ENCODE measurements at regions not wholly inside any gene's neighbourhood (a gene's known extent, or its start where the extent isn't known, plus 50 kb on each side); places are given as distances from the start of the nearest gene placed in this dataset.

DNA sequence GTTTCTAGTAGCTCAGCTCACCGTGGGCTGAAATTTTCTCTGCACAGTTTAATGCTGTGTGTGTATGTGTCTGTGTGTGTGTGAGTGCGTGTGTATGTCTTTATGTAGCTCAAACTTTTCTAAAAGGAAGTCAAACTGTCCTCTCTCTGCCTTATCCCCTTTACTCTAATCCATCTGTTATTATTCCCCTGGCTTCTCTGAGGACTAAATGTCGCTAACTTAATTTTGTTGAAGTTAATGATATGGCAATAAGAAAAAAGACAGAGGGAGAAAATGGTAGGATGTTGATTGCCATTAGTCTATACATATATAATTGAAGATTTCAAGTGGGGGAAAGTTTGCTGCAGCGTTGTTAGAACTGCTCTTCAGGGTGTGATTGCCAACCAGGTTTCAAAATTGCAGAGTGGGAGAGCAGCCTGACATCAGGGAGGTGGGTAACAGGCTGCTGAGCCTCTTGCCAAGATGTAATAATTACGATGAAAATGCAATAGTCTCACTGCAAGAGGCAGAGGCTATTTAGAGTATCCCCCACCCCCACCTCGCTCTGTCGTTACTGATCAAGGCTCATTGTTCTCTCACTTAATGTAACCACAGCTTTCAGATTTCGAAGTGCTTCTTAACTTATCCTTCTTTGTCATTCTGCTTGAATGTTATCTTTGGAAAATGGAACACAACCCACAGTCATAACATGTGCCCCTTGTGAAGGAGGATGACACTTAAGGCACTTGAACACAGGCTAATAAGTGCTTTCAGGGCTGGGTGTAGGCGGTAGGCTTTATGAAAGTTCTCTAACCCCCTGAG, 559.0 kb upstream of the PLXNA2 start:
- DNase-seq (ENCODE audit: low read depth), result no peak
- TF ChIP-seq, protein P1, sequence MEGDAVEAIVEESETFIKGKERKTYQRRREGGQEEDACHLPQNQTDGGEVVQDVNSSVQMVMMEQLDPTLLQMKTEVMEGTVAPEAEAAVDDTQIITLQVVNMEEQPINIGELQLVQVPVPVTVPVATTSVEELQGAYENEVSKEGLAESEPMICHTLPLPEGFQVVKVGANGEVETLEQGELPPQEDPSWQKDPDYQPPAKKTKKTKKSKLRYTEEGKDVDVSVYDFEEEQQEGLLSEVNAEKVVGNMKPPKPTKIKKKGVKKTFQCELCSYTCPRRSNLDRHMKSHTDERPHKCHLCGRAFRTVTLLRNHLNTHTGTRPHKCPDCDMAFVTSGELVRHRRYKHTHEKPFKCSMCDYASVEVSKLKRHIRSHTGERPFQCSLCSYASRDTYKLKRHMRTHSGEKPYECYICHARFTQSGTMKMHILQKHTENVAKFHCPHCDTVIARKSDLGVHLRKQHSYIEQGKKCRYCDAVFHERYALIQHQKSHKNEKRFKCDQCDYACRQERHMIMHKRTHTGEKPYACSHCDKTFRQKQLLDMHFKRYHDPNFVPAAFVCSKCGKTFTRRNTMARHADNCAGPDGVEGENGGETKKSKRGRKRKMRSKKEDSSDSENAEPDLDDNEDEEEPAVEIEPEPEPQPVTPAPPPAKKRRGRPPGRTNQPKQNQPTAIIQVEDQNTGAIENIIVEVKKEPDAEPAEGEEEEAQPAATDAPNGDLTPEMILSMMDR (IDR thresholded peaks at IDR 0.05; ENCODE audit: low read length, missing control alignments), result no peak
- H3K4me3 ChIP-seq (replicated peaks; ENCODE audit: low read depth, low read length), result no peak overlapping the region

DNA sequence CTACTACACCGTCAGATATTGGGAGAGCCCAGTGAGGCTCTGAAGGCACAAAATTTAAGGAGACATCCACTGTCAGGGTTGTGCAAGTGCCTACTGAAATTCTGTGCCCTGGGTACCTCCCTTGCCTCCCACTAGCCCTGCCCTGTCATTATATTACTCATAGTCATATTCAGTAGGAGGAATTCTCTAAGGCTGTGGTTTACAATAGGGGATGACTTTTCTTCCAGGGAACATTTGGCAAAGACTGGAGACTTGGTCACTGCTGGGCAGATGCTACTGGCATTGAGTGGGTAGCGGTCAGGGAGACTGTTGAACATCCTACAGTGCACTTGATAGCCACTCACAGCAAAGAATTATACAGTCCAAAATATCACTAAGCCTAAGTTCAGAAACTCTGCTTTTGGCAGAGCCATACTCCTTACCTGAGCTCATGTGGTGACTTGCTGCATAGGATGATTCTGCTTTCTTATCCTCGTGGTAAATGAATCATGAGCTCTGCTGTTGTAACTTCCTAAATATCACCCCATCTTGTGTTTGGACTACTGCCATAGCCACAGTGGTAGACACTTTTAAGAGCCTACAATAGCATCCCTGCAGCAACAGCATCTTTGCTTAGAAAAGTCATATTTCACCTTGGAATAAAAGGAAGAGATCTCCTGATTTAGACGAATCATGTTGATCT, 563.4 kb upstream of the PLXNA2 start:
- TF ChIP-seq, protein P1 (IDR thresholded peaks at IDR 0.05; ENCODE audit: low read length, missing control alignments), result no peak
- no peak overlapping the region for H3K4me3 ChIP-seq (replicated peaks; ENCODE audit: low read depth, low read length)
- DNase-seq (ENCODE audit: low read depth), result no peak

DNA sequence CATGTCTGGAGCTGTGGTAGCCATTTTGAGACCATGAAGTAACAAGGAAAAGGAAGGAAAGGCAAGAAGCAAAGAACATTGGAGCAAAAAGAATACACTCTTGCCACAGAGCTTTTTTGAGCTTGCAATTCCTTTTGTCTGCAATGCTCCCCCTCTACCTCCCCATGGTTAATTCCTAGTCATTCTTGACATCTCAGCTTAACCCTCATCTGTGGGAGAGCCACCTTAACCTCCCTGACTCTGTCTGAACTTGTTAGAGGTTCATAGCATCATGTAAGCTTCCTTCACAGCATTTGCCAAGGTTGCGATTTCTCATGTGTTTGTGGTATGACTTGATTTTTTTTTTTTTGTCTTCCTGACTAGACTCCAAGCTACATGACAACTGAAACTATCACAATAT, 564.1 kb upstream of the PLXNA2 start:
- no peak overlapping the region for H3K4me3 ChIP-seq (replicated peaks; ENCODE audit: low read depth, low read length)
- no peak for DNase-seq (ENCODE audit: low read depth)
- TF ChIP-seq, protein P1 (IDR thresholded peaks at IDR 0.05; ENCODE audit: low read length, missing control alignments), result no peak

DNA sequence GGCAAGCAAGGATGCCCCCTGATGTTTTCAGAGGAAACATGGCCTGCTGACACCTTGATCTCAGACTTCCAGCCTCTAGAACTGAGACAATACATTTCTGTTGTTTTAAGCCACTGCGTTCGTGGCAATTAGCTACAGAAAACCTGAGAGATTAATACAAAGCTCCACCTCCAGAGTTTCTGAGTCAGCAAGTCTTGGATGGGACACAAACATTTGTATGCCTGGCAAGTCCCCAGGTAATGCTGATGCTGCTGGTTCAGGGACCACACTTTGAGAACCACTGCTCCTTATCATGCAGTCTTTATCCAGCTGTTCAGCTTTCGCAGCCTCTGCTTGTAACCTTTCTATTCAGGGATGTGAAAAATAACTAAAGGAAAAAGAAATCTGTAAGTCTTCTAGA, 565.7 kb upstream of the PLXNA2 start:
- TF ChIP-seq, protein P1 (IDR thresholded peaks at IDR 0.05; ENCODE audit: low read length, missing control alignments), result no peak
- H3K4me3 ChIP-seq (replicated peaks; ENCODE audit: low read depth, low read length), result no peak overlapping the region
- no peak for DNase-seq (ENCODE audit: low read depth)

DNA sequence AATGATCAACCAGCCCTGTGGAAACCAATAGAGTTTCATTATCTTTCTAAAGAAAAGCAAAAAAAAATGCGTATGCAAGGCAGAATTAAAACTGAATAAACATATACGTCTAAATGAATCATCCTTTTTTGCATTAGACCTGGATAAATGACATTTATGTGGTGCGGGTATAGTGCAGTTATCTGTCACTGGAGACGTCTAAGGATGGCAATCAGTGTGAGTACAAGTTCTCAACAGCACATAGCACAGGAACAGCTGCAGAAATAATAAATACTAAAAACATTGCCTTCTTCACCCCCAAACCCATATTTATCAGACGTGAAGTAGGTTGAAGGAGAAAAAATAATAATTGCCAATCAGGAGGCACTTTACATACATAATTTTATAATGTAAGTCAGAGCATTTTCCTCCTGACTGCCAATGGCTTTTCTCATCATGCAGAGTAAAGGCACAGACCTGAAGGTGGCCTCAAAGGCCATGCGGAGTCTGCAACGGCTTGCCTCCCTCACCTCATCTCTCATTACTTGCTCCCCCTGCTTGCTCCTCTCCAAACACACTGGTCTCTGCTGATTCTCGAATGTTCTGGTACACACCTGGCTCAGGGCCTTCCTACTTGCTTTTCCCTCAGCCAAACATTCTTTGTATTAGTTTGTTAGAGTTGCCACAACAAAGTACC, 574.7 kb upstream of the PLXNA2 start:
- no peak overlapping the region for H3K4me3 ChIP-seq (replicated peaks; ENCODE audit: low read depth, low read length)
- no peak for DNase-seq (ENCODE audit: low read depth)
- TF ChIP-seq, protein P1 (IDR thresholded peaks at IDR 0.05; ENCODE audit: low read length, missing control alignments), result no peak

DNA sequence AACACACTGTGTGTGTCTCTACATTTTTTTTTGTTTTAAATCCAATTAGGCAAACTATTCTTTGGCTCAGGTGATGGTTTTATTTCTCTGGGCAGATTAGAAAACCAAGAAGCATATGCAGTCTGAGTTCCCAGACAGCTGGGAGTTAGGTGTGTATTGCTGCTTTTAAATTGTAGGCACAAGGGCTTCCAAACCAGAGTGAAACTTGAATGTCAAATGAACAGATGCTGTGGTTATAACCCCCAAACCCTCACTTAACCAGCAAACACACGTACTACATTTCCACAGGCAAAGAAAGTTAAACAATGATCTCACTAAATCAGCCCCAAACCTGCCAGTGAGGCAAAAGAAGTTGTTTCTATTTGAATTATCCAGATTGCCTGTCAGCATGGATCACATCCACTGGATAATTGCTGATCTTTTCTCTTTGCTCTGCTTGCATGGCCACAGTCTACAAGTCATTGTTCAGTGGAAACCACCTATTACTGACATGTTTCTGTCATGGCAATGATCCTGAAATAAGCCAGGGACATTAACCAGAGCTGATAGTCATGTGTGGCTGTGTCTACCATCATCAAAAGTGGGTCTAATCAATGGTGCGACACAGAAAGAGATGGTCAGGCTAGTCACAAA, 576.5 kb upstream of the PLXNA2 start:
- H3K4me3 ChIP-seq (replicated peaks; ENCODE audit: low read depth, low read length), result no peak overlapping the region
- TF ChIP-seq, protein P1 (IDR thresholded peaks at IDR 0.05; ENCODE audit: low read length, missing control alignments), result no peak
- DNase-seq (ENCODE audit: low read depth), result no peak

Data from fibroblast of pulmonary artery (primary cell).